HEK293T (cell line): ENCODE measurements at regions not wholly inside any gene's neighbourhood (a gene's known extent, or its start where the extent isn't known, plus 50 kb on each side); places are given as distances from the start of the nearest gene placed in this dataset.
"Not testable (repeated sequence)": the region's sequence is repeated elsewhere in the genome, so short reads cannot be mapped to it uniquely, and the experiment has no call there.

Experiments
- BHLHE40 ChIP-seq: fragments of 450-650 bp; IDR thresholded peaks from 2 replicates; pipeline ENCODE4 v1.6.1; 2016; ENCODE audit warnings: mild to moderate bottlenecking, moderate library complexity, borderline replicate concordance
- FOXM1 ChIP-seq: fragments of 450-650 bp; IDR thresholded peaks from 2 replicates; pipeline ENCODE4 v1.6.1; 2017; ENCODE audit warnings: mild to moderate bottlenecking, borderline replicate concordance
- HDGF ChIP-seq: fragments of 450-650 bp; IDR thresholded peaks from 2 replicates; pipeline ENCODE4 v1.6.1; 2017; ENCODE audit warnings: antibody characterized with exemption, borderline replicate concordance
- L3MBTL2 ChIP-seq: fragments of 450-650 bp; conservative IDR thresholded peaks from 2 replicates; pipeline ENCODE4 v1.6.1; 2016; ENCODE audit warnings: mild to moderate bottlenecking
- LEF1 ChIP-seq: fragments of 450-650 bp; IDR thresholded peaks from 2 replicates; pipeline ENCODE4 v1.6.1; 2017; ENCODE audit warnings: mild to moderate bottlenecking, borderline replicate concordance
- SP1 ChIP-seq: fragments of 450-650 bp; IDR thresholded peaks from 2 replicates; pipeline ENCODE4 v1.6.1; 2017

- not testable (repeated sequence) for TF ChIP-seq LEF1, SP1, L3MBTL2, FOXM1, HDGF, BHLHE40
Measured at GRCh38 chr9:34767087-34767486, 57.2 kb upstream of the CCL21 start.
